ENCODE measurements at regions not wholly inside any gene's neighbourhood (a gene's known extent, or its start where the extent isn't known, plus 50 kb on each side); places are given as distances from the start of the nearest gene placed in this dataset.
"Not testable (repeated sequence)": the region's sequence is repeated elsewhere in the genome, so short reads cannot be mapped to it uniquely, and the experiment has no call there.

DNA sequence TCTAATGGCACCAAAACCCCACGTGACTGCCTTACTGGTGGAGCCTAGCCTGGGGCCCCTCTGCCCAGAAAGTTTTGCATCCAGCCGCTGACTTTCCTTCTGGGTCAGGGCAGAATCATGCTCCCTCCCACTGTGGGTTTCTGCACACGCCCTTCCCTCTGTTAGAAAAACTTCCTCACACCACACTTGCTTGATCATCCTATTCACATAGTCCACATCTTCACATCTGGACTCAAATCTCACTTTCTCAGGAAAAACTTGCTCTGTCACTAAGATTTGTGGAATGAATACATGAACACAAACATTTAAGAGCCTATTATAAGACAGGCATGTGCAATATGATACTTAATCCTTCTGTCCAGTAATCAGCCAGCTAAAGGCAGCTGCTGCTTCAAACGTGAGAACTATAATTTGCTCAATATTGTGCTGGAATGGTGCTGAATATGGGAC lies 274.7 kb downstream of the RND3 start:
- DNase-seq (ENCODE audit: low spot score): no peak

DNA sequence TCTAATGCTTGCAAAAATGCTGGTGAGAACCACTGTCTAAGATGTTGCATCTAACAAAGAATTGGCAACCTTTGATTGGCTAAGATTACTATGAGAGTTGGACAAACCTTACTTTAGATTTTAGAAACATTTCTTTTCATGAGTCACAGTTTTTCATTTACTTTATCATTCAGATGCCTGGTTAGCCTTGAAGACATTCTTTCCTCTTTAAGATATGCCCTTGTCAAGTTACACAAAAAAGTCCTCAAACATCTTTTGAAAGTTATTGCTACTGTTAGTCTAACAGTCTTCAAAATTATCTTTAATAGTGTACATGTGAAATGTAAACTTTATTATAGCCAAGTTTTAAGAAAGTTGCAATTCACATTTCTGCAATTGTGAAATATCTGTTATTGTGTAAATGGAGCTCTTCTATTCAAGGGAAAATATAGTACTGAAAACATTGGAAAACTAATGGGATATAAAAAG lies 276.3 kb downstream of the RND3 start:
- DNase-seq (ENCODE audit: low spot score): no peak

DNA sequence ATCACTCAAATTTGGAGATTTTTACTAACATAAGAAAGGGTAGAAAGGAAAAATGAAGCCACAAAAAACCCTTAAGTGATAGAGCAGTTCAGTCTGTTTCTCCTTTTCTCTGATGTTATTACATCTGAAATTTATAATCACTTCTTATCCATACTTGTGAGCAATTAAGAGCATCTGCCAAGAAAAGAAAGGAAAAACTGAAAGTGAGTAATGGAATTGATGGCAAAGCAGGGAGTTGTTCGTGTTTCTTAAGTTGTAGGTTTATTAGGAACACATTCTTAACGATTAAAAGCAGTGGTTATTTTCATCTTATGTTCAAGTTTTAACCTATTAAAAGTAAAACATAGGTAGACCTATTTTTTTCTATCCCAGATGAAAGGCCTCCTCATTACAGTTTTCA lies 277.7 kb downstream of the RND3 start:
- no peak for DNase-seq (ENCODE audit: low spot score)

DNA sequence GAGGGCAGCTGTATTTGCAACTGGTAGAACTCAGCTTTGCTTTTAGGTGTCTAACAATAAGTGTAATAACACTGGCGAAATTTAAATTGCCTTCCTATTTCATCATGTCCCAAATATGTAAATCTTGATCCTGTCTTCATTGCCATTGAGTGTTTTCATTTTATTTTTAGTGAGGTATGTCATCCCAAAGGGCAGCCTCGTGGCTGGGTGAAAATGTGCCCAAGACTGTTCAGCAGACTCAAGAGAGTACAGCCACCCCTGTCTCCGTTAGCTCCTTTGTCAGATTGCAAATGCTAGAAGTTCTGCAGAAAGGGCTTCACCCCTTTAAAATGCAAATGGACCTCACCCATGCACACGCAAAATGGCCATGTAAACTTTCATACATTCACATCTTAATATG lies 278.8 kb downstream of the RND3 start:
- DNase-seq (ENCODE audit: low spot score): no peak

DNA sequence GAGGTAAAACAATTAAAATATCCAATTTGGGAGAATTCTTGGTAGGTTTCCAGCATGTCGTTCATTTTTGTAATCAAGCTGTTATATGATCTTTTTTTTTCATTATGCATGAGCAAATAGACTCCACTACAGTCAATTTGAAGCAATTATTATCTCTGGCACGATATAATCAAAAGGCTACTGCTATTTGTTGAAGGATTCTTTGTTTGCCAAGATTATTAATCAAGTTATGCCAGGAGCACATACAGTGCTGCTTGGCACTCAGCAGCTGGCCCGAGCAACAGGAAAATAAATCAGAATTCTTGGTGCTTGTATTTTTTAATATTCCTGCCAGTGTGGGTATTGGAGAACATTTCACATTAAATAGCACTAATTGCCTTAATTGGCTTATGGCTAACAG lies 279.5 kb downstream of the RND3 start:
- DNase-seq (ENCODE audit: low spot score): no peak

DNA sequence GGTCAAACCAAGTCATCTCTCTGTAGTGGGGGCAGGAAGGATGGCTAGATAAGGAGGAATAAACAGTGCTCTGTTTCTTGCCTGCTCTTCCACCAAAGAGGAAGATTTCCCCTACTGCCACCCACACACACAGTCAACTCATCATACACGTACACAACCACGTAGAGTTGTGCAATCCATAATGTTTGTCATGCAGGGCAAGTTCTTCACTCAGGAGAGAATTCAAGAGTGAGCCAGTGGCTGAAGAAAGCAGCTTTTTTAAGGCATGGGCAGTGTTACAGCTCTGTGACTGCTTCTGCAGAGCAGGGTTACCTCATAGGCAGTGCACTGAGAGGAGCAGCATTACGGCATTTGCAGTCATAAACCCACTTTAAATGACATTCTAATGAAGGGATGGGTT lies 283.0 kb downstream of the RND3 start:
- peak; percentile 21 for DNase-seq (ENCODE audit: low spot score)

DNA sequence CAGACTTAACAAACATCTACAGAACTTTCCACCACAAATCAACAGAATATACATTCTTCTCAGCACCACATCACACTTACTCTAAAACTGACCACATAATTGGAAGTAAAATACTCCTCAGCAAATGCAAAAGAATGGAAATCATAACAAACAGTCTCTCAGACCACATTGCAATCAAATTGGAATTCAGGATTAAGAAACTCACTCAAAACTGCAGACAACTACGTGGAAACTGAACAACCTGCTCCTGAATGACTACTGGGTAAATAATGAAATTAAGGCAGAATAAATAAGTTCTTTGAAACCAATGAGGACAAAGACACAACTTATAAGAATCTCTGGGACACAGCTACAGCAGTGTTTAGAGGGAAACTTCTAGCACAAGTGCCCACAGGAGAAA lies 292.7 kb downstream of the RND3 start:
- DNase-seq (ENCODE audit: low spot score): not testable (repeated sequence)

DNA sequence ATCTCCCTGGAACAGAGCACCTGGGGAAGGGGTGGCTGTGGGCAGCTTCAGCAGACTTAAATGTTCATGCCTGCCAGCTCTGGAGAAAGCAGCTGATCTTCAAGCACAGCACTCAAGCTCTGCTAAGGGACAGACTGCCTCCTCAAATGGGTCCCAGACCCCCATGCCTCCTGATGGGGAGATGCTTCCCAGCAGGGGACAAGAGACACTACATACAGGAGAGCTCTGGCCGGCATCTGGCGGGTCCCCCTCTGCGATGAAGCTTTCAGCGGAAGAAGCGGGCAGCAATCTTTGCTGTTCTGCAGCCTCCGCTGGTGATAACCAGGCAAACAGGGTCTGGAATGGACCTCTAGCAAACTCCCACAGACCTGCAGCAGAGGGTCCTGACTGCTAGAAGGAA lies 294.8 kb downstream of the RND3 start:
- DNase-seq (ENCODE audit: low spot score): no peak

DNA sequence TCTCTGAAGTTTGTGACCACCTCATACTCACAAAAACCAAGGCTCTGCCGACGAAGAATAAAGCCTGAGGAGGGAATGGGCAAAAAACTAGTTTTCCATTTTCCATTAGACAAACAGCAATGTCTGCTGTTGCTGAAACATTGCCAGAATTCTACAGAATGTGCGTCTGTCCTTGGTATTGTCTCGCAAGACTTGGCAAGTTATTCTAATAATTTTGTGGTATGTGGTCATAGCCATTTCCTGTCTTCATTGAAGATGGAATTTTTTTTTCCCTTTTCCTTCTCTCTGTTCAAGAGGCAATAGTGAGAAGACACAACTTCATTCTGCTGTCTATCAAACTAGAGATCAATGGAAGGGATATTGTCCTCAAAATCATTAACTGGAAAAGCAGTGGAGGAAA lies 296.1 kb downstream of the RND3 start:
- no peak for DNase-seq (ENCODE audit: low spot score)

DNA sequence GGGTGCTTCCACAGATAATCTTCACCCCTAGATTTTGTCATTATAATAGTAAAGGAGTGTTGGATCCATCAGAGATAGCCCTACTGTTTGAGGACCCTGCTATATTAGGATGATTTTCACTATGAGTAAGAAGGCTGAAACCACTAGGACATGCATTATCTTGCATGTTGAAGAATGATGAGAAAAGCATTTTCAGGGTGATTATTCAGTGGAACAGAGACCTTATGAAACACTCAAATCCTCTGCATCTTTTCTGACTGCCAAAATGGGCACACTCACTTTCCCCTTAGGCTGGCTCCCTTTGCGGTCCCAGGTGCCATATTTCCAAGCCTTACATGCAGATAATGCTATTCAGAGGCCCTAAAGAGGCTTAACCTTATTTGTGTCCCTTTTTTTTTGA lies 296.9 kb downstream of the RND3 start:
- DNase-seq (ENCODE audit: low spot score): no peak

DNA sequence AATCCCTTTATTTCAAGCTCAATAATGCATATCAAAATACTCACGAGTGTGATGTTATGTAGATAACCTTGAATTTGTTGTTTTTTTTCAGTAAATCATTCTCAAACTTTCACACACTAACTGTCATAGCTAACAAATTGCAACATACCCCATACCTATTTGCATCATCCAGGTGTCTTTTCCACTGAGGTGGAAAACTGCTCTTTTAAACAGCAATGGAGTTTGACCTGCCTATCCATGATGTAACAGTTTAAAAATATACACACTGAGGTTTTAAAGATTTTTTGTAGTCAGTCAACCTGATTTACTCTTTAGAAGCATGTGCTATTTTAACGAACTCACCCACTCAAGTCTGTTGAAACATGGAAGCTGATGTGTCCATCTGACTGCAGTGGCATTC lies 298.7 kb downstream of the RND3 start:
- DNase-seq (ENCODE audit: low spot score): no peak

DNA sequence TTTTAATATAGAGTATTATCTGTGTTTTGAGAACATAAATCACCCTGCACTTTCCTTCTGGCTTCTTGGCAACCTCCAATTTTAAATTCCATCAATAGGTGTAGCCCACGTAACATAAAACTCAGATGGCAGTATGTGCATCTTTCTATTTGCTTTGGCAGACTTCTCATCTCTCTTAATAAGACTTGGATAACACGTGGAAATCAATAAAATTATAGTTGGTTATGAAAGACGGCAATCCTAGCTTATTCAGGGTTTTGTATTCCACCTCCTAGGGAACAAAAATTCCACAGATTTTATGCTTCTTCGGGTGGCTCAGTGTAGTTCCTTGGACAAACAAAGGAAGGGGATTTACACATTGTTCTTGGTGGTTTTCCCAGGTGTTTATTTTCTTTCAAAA lies 299.3 kb downstream of the RND3 start:
- DNase-seq (ENCODE audit: low spot score): no peak

DNA sequence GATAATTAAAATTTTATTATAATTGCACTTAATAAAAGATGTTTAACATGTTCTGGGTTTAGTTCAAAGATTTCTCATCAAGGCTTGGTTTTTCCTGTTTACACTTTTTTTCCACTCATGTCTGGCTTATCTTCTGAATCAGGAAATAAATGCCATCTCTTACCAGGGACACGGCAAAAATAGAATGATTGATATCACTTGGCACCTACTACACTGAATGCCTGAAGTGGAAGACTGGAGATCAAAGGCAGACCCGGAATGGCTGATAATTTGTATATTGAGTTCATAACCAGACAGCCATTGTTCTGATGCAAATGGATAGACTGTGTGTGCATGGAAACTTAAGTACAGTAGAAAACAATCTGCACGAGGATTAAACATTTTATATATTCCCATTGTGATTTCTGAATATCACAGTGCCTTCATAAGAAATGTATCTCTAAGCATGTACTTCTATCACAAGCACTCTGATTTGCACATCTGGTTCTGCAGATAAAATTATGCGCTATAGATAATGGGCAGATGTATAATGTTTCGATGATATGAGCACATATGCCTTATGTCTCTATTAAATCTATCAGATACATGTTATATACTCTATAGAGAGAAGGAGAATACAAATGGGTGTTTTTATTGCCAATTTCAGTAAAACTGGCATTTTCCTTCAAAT lies 304.8 kb downstream of the RND3 start:
- DNase-seq (ENCODE audit: low spot score): no peak

DNA sequence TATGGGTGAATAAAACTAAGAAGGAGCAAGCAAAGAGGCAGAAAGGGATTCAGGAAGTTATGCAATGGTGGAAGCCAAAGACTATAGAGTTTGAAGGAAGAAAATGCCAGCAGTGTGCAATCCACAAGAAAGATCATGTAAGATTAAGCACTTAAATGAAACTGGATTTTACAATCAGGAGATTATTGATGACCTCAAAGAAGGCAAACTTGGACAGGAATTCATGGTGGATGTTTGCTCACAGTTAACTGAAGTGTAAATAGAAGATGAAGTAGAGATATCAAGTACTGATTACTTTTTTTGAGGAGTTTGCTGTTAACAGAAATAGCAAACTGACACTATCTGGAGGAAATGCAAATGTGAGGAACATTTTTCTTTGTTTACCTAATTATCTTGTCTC lies 308.9 kb downstream of the RND3 start:
- no peak for DNase-seq (ENCODE audit: low spot score)

DNA sequence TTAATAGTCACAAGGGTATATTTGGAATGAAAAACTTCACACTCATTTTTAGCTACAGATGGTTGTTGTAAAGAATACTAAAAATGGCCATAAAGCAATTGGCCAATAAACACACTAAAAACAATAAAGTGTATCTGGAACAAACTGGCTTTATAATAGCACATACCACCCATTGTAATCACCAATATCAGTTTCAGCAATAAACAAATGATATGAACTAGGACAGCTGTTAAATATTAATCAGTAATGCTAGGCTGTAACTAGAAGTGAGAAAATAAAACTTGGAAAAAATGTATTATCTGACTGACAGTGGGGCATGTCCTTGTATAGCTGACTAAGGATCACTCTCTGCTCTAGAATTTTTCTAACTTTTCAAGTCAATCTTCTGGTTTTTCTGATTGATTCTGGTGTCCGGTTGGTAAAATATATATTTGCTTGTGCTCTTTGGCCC lies 312.5 kb downstream of the RND3 start:
- no peak for DNase-seq (ENCODE audit: low spot score)

DNA sequence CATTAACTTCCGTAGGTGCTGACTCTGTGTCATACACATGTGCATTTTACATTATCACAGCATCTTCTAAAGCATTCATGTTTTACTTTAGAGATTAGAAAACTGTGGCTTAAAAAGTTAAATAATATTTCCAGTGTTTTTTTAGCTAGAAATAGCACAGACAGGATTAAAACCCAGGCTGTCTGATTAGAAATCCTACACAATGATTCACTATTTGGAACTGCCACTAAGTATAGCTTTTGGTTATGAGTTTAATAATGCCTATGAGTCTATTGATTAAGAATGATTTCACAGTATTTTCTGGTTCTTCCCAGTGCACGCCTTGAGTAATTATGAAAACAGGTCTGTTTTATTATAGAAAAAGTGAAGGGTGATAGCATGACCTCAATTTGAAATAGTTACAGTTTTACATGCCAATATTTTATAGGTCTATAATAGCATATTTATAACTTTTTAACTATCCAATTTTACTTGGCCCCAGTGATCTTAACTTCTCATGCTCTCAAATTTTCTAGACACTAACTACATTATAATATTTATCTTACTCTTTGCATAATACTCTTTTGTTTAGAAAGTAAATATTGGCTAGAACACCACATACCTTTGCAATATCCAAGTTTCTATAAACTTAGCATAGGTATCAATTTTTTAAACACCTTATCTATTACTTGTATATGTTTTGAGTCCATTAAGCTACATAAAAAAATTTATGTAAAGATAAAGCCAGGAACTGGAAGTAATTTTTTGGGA lies 313.2 kb downstream of the RND3 start:
- DNase-seq (ENCODE audit: low spot score): no peak

DNA sequence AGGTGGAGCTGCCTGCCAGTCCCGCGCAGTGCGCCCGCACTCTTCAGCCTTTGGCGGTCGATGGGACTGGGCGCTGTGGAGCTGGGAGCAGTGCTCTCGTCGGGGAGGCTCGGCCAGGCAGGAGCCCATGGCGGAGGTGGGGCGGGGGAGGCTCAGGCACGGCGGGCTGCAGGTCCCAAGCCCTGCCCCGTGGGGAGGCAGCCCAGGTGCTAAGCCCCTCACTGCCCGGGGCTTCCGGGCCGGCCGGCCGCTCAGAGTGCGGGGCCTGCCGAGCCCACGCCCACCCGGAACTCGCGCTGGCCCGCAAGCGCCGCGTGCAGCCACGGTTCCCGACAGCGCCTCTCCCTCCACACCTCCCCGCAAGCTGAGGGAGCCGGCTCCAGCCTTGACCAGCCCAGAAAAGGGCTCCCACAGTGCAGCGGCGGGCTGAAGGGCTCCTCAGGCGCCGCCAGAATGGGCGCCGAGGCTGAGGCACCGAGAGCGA lies 316.4 kb downstream of the RND3 start:
- DNase-seq (ENCODE audit: low spot score): no peak

DNA sequence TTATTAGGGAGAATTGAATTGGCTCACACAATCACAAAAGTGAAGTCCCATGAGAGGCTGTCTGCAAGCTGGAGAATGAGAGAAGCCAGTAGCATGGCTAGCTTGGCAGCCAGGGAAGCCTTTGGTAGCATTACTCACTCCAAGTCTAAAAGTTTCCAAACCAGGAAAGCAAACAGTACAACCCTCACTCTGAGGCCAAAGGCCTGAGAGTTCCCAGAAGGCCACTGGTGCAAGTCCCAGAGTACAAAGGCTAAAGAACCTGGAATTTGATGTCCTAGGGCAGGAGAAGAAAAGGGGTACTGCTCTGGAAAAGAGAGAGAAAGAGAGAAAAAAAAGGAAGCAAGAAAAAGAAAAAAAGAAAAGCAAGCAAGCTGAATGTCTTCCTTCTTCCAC lies 318.2 kb downstream of the RND3 start:
- peak; percentile 36 for DNase-seq (ENCODE audit: low spot score)

DNA sequence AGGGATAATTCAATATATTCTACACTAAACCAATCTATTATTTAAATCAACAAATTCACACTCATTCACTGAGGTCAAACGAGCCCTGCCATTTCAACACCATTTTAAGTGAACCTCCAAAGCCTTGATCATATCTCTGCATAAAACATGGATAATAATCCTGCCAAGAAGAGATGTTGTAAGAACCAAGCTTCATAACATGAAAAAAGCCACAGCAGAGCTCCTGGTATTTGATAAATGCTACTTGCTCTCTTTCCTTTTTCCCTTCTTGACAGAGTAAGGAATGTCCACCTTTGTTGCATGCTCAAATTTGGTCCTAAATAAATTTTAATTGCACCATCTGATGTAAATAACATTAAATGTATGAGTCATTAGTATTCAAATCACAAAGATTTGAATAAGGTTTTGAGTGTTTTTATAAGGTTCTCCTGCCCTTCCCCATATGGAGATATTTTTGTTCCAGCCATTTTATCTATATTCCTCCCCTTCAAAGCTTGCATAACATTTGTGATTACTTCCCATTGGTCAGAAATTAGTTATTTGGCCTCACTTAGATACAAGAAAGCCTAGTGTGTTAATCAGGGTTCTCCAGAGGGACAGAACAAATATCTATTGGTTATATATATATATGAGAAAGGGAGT lies 318.8 kb downstream of the RND3 start:
- DNase-seq (ENCODE audit: low spot score): no peak

DNA sequence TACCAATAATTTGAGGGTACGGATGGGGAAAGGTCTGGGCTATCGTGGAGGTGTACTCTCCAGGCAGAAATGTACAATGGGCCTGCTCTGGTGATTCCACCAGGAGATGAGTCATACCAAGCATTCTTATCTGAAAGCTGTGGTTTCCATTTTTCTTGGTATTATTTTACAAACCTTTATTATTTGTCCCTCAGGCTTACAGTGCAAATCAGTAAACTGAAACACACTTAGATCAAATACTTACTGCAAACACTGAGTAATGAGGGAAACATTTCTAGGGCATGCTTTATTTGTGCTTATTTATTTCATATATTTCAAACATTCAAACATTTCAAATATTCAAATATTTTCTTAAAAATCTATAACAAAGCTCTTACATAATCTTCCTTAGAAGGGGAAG lies 319.8 kb downstream of the RND3 start:
- DNase-seq (ENCODE audit: low spot score): no peak

DNA sequence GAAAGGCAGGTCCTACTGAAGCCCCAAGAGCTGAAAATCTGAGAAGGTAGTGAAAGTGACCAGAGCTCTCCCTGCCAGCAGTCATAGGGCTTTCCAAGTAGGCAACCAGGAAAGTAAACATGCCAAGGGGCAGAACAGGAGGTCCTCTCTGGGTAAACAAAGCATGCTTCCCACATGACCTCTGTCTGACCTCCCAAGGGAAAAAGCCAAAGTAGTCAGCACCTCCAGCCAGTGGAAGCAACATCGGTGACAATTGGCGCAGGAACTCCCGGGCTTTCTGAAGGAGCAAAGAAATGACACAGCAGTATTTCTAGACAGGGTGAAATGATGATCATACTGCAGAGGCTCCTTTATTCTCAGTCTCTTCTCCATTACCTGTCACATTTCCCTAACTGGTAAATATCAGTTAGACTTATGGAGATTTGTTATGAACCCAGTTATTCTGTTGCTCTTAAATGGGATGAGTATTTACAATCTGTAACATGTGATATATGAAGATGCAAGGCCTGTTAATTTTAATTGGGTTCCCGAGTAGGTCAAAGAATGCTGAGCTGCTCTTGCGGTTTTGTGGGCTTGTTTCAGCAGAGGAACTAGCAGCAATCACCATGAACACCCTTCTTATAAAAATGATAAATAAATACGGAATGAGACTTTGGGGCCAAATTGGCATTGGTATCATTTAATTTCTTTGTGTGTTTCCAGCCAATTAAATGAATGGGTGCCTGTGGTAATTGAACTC lies 321.0 kb downstream of the RND3 start:
- DNase-seq (ENCODE audit: low spot score): no peak

DNA sequence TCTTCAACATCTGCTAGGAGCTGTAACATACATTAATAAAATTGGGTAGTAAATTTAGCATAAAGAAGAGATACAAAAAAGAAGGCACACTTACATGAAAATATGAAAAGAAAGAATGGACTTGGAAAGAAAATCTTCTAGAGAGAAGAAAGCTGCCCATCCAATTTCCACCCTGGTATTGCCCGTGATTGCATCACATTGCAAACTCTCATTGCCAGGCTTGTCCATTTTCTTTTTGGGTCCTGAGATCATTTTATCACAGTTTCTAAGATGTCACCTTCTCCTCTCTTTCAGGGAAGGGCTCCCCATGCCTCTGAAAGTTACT lies 321.5 kb downstream of the RND3 start:
- no peak for DNase-seq (ENCODE audit: low spot score)

DNA sequence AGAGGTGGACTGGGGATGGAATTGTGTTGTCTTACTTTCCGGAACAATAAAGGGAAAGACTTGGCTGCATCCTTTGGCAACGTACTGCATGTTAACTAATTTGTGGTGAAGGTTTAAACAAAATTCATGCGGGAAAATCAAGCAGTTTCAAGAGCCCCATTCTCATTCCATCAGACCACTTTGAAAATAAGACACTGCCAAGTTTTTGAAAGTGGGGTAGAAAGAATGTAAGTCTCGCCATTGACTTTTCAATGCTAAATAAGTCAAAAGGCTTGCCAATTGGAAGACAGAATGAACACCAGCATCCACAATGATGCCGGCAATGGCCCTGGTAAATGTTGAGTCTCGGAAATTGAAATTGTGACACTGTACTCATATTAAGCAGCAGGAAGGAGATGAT lies 322.0 kb downstream of the RND3 start:
- DNase-seq (ENCODE audit: low spot score): no peak

Measured in HuH-7 (cell line).